Common myeloid progenitor, CD34-positive (primary cell): ENCODE measurements at regions not wholly inside any gene's neighbourhood (a gene's known extent, or its start where the extent isn't known, plus 50 kb on each side); places are given as distances from the start of the nearest gene placed in this dataset.
A peak's percentile ranks its signal among the peaks of the same experiment; 100 is the strongest.

Experiments used
- CTCF ChIA-PET: fragments of 350-600 bp; sonication (Branson Sonifier 250); formaldehyde crosslinking; loops from one replicate; lab custom pipeline; 2021; ENCODE audit warnings: antibody characterized with exemption; lab: Charles Lee
- POLR2A ChIA-PET: fragments of 350-600 bp; sonication (Branson Sonifier 250); formaldehyde crosslinking; loops from one replicate; lab custom pipeline; 2021; ENCODE audit warnings: antibody characterized with exemption; lab: Charles Lee
- DNase-seq, 3 donors: peaks; one replicate each; pipeline versions ENCODE4 v3.0.0 to v3.0.0-alpha.2; 2013
- H3K27ac ChIP-seq, 2 experiments: 1 replicate in 1 of 2; 2 replicates in 1 of 2; pipeline ENCODE4 v1.7.0; 2013; ENCODE audit warnings: inconsistent platforms in 2 of 2, low read length in 2 of 2, mild to moderate bottlenecking in 2 of 2, low read depth in 1 of 2, moderate library complexity in 1 of 2; ENCODE audit not compliant: severe bottlenecking in 2 of 2, insufficient read depth in 1 of 2, poor library complexity in 1 of 2
- H3K27me3 ChIP-seq, 5 experiments: replicated peaks in 2 of 5; 1 replicate in 3 of 5; 2 replicates in 2 of 5; pipeline versions ENCODE4 v1.6.1 to v1.7.0; 2013; ENCODE audit warnings: low read length in 4 of 5, mild to moderate bottlenecking in 2 of 5, moderate library complexity in 2 of 5, inconsistent platforms in 1 of 5; ENCODE audit not compliant: insufficient read depth in 5 of 5, control insufficient read depth in 4 of 5
- H3K36me3 ChIP-seq, 4 experiments: 1 replicate in 2 of 4; 2 replicates in 2 of 4; pipeline versions ENCODE4 v1.6.1 to v1.7.0; 2013; ENCODE audit warnings: low read length in 3 of 4, control low read depth in 1 of 4, mild to moderate bottlenecking in 1 of 4; ENCODE audit not compliant: control insufficient read depth in 4 of 4, insufficient read depth in 4 of 4
- H3K4me1 ChIP-seq, 4 experiments: 1 replicate in 3 of 4; 2 replicates in 1 of 4; pipeline versions ENCODE4 v1.6.1 to v1.7.1; 2013; ENCODE audit warnings: low read length in 3 of 4, mild to moderate bottlenecking in 3 of 4, control low read depth in 1 of 4, inconsistent platforms in 1 of 4, moderate library complexity in 1 of 4; ENCODE audit not compliant: control insufficient read depth in 4 of 4, insufficient read depth in 4 of 4; ENCODE audit errors: control extremely low read depth in 1 of 4
- H3K4me3 ChIP-seq, 7 experiments: 1 replicate in 4 of 7; 2 replicates in 3 of 7; pipeline versions ENCODE4 v1.5.1 to v1.7.0; 2013; ENCODE audit warnings: mild to moderate bottlenecking in 7 of 7, low read length in 6 of 7, moderate library complexity in 6 of 7, inconsistent platforms in 2 of 7, low read depth in 2 of 7, control low read depth in 1 of 7; ENCODE audit not compliant: insufficient read depth in 4 of 7, control insufficient read depth in 1 of 7; ENCODE audit errors: extremely low read depth in 1 of 7
- H3K9me3 ChIP-seq, 5 experiments: 1 replicate in 4 of 5; 2 replicates in 1 of 5; pipeline versions ENCODE4 v1.6.1 to v1.7.1; 2013; ENCODE audit warnings: low read length in 4 of 5, mild to moderate bottlenecking in 2 of 5, inconsistent platforms in 1 of 5, low read depth in 1 of 5, moderate library complexity in 1 of 5; ENCODE audit not compliant: control insufficient read depth in 4 of 5, insufficient read depth in 2 of 5; ENCODE audit errors: control extremely low read depth in 1 of 5
- whole genome bisulfite sequencing: methylation state at CpG from one replicate; pipeline ENCODE4 v1.1.5; 2013; ENCODE audit not compliant: insufficient coverage; 5-methylcytosine and 5-hydroxymethylcytosine counted together

DNA sequence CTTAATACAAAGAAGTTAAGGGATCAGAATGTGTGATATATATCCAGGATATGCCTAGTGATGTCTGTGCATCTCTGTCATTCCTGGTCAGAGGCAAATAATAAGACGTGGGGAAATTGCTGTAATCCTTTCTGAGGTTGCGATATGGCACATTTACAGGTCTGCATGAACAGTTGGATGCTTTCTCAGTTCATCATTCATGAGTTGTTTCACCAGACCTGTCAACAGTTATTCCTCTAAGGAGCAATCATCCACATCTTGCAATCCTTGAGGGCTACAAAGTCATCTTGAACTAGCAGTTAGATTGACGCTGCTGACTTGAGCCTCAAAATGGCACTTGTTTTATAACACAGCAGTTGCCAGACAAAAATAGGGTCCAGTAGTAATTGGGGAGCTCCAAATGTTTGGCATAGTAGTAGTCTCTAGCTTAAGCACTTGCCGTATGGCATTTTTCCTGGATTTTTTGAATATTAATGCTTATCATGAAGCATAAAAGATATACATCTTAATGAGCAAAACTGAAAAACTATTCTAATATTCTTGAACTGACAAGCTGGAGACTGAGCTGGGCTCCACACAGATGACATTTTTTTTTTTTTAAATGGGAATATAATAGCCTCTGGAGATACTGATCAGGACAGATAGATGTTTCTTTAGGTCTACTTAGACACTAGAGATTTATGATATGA lies 761.7 kb downstream of the VGLL3 start:
- no peaks in the 10 kb centered on the region for H3K4me1 ChIP-seq
- no peak overlapping the region for H3K27ac ChIP-seq
- H3K4me3 ChIP-seq = no peak overlapping the region
- DNase-seq = no peak
- H3K36me3 ChIP-seq = no peaks in the 10 kb centered on the region
- H3K9me3 ChIP-seq = no peaks in the 10 kb centered on the region
- CTCF ChIA-PET = no interaction called here
- H3K27me3 ChIP-seq = no peaks in the 10 kb centered on the region
- POLR2A ChIA-PET = interaction anchor here (0.7 kb wide), 1 partner anchor 73 kb away, joined by 3 read pairs; no protein-coding TSS in a partner anchor
- WGBS = 100% methylated on average over 3 of the region's 4 CpGs

DNA sequence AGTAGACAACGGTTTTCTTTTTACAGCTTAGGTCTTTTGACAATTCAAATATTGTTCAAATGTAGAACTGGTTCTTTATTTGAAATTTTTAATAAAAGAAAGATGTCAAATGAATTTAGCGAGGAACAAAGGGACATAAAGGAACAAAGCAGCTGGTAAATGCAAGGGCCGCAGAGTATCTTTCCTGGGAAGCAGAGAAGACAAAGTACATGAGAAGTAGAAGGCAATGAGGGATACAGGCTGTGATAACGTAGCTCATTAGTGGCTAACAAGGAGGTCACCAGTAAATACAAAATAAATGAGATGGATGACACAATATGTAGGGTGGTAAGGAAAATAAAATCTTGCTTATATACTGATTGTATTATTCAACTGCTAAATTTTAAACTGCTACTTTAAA lies 762.8 kb downstream of the VGLL3 start:
- CTCF ChIA-PET = no interaction called here
- no peaks in the 10 kb centered on the region for H3K27me3 ChIP-seq

GRCh38 chr3:86225461-86225860 lies 765.5 kb downstream of the VGLL3 start:
- DNase-seq = no peak
- Histone ChIP-seq H3K27ac (no peak overlapping the region), H3K4me1 (no peaks in the 10 kb centered on the region), H3K4me3 (no peak overlapping the region), H3K9me3 (no peaks in the 10 kb centered on the region), H3K36me3 (no peaks in the 10 kb centered on the region), H3K27me3 (no peaks in the 10 kb centered on the region)
- CTCF ChIA-PET = no interaction called here
- WGBS = 100% methylated on average over 1 of the region's 3 CpGs
- POLR2A ChIA-PET = no interaction called here

More for the DNA sequence above, 762.8 kb downstream of the VGLL3 start:
- DNase-seq = no peak
- Histone ChIP-seq H3K36me3 (no peaks in the 10 kb centered on the region), H3K4me1 (no peaks in the 10 kb centered on the region), H3K9me3 (no peaks in the 10 kb centered on the region), H3K27ac (no peak overlapping the region), H3K4me3 (no peak overlapping the region)
- 95% methylated on average over 2 of the region's 4 CpGs for WGBS
- POLR2A ChIA-PET = no interaction called here

- no CpG with 5 or more reads among the region's 3 CpGs for WGBS
- DNase-seq = no peak
- no peaks in the 10 kb centered on the region for H3K27me3 ChIP-seq
- H3K4me1 ChIP-seq = no peaks in the 10 kb centered on the region
- H3K9me3 ChIP-seq = no peaks in the 10 kb centered on the region
- ChIA-PET POLR2A (no interaction called here), CTCF (no interaction called here)
- no peak overlapping the region for H3K4me3 ChIP-seq
- no peak overlapping the region for H3K27ac ChIP-seq
- no peaks in the 10 kb centered on the region for H3K36me3 ChIP-seq
Observed at GRCh38 chr3:86221601-86222000, 769.3 kb downstream of the VGLL3 start.

GRCh38 chr3:86208772-86209171 lies 782.2 kb downstream of the VGLL3 start:
- no peak overlapping the region for H3K4me3 ChIP-seq
- no peak for DNase-seq
- no peak overlapping the region for H3K27ac ChIP-seq
- H3K9me3 ChIP-seq = no peaks in the 10 kb centered on the region
- ChIA-PET CTCF (no interaction called here), POLR2A (no interaction called here)
- WGBS = 100% methylated on average over 1 of the region's 1 CpG
- H3K36me3 ChIP-seq = no peaks in the 10 kb centered on the region
- peaks cover 0 to 6% (median 0%) of the 10 kb centered on the region in 4 experiments for H3K4me1 ChIP-seq
- H3K27me3 ChIP-seq = no peaks in the 10 kb centered on the region

- Histone ChIP-seq H3K4me3 (no peak overlapping the region), H3K27ac (no peak overlapping the region), H3K9me3 (no peaks in the 10 kb centered on the region), H3K36me3 (no peaks in the 10 kb centered on the region), H3K4me1 (no peaks in the 10 kb centered on the region), H3K27me3 (no peaks in the 10 kb centered on the region)
- DNase-seq = no peak
- WGBS = 92% methylated on average over 1 of the region's 2 CpGs
- CTCF ChIA-PET = no interaction called here
- POLR2A ChIA-PET = no interaction called here
Observed at GRCh38 chr3:86182606-86183005, 808.3 kb downstream of the VGLL3 start.

DNA sequence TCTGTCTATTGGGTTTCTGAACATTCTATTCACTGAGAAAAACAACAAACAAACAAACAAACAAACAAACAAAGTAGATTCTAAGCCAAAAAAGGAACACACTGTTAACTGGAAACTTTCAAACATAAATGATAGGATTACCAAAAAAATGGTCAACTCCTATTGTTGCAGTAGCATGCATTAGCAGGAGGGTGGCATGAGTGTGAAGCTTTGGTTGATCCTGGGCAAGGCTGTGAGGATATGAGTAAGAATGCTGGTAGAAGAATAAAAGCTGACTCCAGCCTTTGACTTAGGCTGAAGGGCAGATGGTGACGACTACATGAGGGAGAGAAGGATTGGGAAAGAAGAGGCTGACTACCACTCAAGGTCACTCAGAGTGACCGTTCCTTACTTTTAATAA lies 810.3 kb downstream of the VGLL3 start:
- ChIA-PET POLR2A (no interaction called here), CTCF (no interaction called here)
- peak; percentile 6 to 45 (median 18) for DNase-seq
- Histone ChIP-seq H3K27me3 (no peaks in the 10 kb centered on the region), H3K27ac (no peak overlapping the region), H3K9me3 (no peaks in the 10 kb centered on the region), H3K4me3 (no peak overlapping the region), H3K36me3 (no peaks in the 10 kb centered on the region), H3K4me1 (no peaks in the 10 kb centered on the region)
- WGBS = no CpG with 5 or more reads among the region's 2 CpGs
